NCI-H2029 treated with DMSO at 0.1 percent for 48 hours (cell line): ENCODE measurements at regions not wholly inside any gene's neighbourhood (a gene's known extent, or its start where the extent isn't known, plus 50 kb on each side); places are given as distances from the start of the nearest gene placed in this dataset.
A peak's percentile ranks its signal among the peaks of the same experiment; 100 is the strongest.
"Not testable (repeated sequence)": the region's sequence is repeated elsewhere in the genome, so short reads cannot be mapped to it uniquely, and the experiment has no call there.

ENCODE experiments used
- DNase-seq: peaks from one replicate; lab custom pipeline; 2025; lab: John Stamatoyannopoulos, UW

GRCh38 chr16:9343276-9343675 is 251.8 kb downstream of the HAPSTR1 start:
- DNase-seq = no peak

- DNase-seq = no peak
Measured at GRCh38 chr16:9344508-9344907, 253.1 kb downstream of the HAPSTR1 start.

GRCh38 chr16:9345046-9345445 is 253.6 kb downstream of the HAPSTR1 start:
- no peak for DNase-seq

GRCh38 chr16:9345880-9346279 is 254.4 kb downstream of the HAPSTR1 start:
- DNase-seq = no peak

DNA sequence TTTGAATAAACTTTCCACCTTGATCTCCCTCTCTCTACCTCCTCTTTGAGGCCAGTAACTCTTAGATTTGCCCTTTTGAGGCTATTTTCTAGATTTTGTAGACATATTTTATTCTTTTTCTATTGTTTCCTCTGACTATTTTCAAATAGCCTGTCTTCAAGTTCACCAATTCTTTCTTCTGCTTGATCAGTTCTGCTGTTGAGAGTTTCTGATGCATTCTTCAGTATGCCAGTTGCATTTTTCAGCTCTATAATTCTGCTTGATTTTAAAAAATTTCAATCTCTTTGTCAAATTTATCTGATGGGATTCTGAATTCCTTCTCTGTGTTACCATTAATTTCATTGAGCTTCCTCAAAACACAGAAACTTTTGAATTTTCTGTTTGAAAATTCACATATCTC is 257.5 kb downstream of the HAPSTR1 start:
- DNase-seq = no peak

- DNase-seq = not testable (repeated sequence)
Measured at GRCh38 chr16:9349373-9349960, 258.0 kb downstream of the HAPSTR1 start.

DNA sequence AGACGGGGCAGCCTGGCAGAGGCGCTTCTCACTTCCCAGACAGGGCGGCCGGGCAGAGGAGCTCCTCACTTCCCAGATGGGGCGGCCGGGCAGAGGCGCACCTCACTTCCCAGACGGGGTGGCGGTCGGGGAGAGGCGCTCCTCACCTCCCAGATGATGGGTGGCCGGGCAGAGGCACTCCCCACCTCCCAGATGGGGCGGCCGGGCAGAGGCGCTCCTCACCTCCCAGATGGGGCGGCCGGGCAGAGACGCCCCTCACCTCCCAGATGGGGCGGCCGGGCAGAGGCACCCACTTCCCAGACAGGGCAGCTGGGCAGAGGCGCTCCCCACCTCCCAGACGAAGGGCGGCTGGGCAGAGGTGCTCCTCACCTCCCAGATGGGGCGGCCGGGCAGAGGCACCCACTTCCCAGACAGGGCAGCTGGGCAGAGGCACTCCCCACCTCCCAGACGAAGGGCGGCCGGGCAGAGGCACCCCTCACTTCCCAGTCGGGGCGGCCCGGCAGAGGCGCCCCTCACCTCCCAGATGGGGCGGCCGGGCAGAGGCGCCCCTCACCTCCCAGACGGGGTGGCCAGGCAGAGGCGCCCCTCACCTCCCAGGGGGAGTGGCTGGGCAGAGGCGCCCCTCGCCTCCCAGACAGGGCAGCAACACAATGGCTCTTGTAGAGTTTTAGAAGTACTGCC is 258.8 kb downstream of the HAPSTR1 start:
- not testable (repeated sequence) for DNase-seq

DNA sequence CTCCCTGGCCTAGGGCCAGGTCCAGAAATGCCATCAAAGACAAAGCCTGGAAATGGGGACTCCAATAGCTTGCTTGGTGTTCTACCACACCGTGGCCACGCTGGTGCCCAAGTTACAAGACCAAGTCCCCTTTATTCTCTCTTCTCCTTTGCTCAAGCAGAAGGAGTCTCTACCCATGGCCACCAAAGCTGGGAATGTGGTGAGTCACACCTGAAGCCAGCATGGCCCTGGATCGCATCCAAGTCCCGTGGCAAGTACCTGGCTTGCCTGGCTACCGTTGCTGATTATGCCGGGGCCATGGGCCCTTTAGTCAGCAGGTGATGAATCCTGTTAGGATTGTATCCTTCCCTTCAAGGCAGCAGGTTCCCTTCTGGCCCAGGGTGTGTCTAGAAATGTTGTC is 260.0 kb downstream of the HAPSTR1 start:
- peak; percentile 81 for DNase-seq

DNA sequence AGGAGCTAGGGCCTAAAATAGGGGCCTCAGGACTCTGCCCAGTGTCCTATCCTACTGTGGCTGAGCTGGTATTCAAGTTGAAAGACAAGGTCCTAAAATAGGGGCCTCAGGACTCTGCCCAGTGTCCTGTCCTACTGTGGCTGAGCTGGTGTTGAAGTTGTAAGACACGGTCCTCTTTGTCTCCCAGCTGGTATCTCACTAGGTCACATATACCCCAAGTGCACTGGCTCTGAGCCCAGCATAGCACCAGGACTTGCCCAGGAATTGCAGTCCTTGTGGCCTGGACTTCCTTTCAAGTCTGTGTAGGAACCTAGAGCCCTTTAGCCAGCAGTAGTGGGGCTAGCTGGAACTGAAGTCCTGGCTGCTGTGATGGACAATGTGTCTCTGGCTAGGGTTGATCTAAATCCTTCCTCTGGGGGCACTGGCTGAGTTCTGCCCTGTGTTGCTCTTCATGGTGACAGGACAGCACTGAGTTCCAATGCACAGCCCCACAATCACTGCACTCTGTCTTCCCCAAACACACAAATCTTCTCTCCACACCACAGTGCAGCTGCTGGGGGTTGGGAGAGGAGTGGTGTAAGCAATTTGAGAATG is 260.5 kb downstream of the HAPSTR1 start:
- no peak for DNase-seq

DNA sequence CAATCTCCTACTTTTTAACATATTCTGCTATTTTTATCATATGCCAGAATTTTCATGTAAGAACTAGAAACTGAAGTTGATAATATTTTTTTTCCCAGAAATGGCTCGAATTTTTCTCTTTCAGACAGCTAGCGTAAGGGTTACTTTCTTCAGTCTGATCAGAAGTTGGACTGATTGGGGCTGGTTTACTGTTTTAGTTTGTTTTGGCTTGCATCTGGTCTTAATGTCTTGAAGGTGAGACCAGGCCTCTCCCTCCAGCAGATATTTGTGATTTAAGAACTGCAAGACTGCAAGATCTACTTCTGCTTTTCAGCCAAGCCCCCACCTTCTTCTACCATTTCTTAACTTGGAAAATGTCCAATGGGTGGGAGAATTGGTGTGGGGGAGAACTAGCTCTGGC is 266.4 kb downstream of the HAPSTR1 start:
- no peak for DNase-seq

DNA sequence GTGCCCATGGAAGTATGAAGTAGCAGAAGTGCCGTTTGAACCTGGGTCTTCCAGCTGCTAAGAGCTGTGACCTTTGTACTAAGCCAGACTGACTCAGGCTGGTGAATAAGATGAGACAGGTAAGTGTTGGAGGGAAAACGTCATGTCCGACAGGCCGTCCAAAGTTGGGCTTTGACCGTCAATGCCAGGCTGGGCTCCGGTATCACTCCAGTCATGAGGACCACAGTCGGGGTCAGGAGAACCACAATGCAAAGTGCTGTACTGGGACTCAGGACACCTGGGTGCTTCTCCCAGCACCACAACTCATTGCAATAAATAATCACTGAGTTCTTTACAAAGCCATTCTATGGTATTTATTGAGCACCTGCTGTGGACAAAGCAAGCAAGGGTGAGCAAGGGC is 268.6 kb downstream of the HAPSTR1 start:
- no peak for DNase-seq

- DNase-seq = no peak
Measured at GRCh38 chr16:9362050-9362449, 270.6 kb downstream of the HAPSTR1 start.

DNA sequence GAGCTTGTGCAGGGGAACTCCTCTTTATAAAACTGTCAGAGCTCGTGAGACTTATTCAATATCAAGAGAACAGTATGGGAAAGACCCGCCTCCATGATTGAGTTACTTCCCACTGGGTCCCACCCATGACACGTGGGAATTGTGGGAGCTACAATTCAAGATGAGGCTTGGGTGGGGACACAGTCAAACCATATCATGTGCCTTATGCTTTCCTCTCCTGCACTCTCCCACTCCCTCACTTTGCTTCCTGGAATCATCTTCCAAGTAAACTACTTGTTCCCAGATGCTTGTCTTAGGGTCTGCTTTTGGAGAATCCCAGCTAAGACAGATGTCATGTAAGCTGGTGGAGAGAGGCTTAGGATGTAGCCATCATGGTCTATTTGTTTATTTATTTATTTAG is 271.2 kb downstream of the HAPSTR1 start:
- DNase-seq = no peak

- DNase-seq = no peak
Measured at GRCh38 chr16:9363520-9363919, 272.1 kb downstream of the HAPSTR1 start.

- no peak for DNase-seq
Measured at GRCh38 chr16:9364721-9365369, 273.4 kb downstream of the HAPSTR1 start.

DNA sequence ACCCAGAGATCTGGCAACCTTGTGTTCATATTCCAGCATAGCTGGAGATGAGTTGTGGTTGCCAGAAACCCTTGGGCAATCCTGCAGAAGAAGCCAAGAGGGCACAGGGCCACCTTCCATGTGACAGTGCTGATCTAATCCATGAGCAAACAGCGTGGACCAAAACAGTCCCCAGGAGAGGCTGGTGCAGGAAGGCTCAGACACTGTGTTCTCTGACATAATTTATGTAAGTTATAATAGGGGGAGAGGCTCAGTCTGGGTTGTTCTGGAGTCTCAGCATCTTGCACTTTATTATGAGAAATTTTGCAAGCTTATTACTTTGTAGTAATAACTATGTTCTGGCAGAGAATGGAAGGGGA is 273.9 kb downstream of the HAPSTR1 start:
- peak; percentile 70 for DNase-seq

DNA sequence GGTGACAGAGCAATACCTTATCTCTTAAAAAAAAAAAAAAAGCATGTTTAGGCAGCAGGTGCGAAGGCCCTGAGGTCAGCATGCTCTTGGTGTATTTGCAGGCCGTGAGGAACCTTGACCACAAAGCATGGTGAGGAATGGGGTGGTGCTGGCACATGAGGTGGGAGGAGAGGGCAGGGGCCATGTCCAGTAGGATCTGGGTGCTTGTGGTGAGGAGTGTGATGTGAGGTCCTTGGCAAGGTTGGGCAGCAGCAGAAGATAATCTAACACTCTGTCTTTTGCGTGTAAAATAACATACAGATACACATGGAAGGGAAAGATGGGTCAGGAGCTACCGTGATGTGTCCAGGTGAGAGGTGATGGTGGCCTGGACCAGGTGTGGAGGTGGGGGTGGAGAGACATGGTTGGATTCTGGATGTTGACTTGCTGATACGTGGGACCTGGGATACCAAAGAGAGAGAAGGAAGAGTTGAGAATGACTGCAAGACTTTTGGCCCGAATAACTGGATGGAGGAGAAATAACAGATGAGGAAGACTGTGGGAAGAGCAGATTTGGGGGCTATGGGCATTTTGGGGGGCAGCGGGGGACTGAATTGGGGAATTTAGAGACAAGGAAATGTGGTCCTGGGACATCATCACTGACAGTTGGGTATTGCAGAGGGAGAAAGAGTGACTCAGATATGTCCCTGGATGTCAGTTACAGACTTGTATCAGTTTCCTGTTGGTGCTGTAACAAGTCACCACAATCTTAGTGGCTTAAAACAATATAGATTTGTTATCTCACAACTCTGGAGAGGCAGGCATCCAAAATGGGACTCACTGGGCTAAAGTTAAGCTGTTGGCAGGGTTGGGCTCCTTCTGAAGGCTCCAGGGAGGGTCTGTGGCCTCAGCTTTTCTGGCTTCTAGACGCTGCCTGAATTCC is 274.9 kb downstream of the HAPSTR1 start:
- no peak for DNase-seq

DNA sequence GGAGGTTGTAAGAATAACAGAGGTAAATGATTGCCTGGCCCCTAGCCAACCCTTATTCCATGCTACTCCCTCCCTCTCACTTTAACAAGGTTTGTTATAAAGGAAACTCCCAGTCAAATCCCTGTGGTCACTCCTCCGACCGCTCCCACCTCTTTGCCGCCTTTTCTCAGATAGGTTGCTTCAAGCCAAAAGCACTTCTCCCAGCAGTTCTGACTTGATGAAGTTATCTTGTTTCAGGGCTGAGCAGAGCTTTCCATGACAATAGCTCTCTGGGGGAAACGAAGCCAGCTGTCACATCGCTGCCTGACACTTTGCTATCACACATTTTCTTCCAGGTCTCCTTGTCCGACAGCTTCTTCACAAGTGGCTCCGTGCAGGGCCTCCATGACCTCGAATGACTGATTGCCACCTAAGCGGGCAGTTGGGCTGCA is 278.6 kb downstream of the HAPSTR1 start:
- DNase-seq = no peak

GRCh38 chr16:9371713-9372448 is 280.4 kb downstream of the HAPSTR1 start:
- DNase-seq = no peak

DNA sequence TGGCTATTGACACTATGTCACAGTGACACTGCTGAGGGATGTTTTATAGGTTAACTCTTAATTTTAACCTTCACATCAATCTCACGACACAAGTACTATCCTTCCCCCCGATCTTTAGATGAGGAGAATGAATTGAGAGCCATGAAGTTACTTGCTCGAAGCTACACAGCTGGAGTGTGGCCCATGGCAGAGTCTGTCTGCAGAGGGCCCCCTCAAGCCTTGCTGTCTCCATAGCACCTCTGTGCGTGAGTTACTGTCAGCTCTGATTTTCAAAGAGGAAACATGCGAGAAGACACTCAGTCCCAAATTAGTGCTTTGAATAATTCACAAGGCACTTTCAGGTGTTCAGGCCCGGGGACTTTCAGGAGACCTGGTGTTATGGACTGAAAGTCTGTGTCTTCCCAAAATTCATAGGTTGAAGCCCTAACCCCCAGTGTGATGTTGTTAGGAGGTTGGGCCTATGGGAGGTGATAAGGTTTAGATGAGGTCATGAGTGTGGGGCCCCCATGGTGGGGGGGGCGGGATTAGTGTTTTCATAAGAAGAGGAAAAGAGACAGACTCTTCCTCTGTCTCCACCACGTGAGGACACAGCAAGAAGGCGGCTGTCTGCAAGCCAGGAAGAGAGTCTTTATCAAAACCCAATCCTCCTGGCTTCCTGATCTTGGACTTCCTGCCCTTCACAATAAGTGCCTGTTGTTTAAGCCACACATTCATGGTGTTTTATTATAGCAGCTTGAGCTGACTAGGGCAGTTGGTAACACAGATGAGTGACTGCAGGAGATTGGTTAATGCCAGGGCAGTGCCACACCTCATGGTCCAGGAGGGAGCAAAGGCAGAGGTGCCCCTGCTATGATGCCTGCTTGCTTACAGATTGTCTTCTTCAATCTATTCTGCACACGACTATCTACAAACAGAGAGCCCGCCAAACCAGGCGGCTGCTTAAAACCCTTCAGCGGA is 281.8 kb downstream of the HAPSTR1 start:
- DNase-seq = peak; percentile 24
